Astrocyte of the cerebellum (primary cell): ENCODE measurements at regions not wholly inside any gene's neighbourhood (a gene's known extent, or its start where the extent isn't known, plus 50 kb on each side); places are given as distances from the start of the nearest gene placed in this dataset.

Experiments
- DNase-seq: peaks from one replicate; pipeline ENCODE4 v3.0.0-alpha.2; 2011; ENCODE audit warnings: low read depth
- H3K4me3 ChIP-seq: 2 replicates; pipeline ENCODE4 v1.5.1; 2011; ENCODE audit warnings: mild to moderate bottlenecking, low read depth, low read length, moderate library complexity
- CTCF ChIP-seq: IDR thresholded peaks from 2 replicates; pipeline ENCODE4 v1.5.1; 2012; ENCODE audit warnings: low read length, low read depth, moderate library complexity, mild to moderate bottlenecking; ENCODE audit errors: missing control alignments
- in situ Hi-C: cut with HindIII; loops from 2 replicates; pipeline ENCODE4 v1.10.0; 2017; ENCODE audit warnings: low sequenced_read_pairs

DNA sequence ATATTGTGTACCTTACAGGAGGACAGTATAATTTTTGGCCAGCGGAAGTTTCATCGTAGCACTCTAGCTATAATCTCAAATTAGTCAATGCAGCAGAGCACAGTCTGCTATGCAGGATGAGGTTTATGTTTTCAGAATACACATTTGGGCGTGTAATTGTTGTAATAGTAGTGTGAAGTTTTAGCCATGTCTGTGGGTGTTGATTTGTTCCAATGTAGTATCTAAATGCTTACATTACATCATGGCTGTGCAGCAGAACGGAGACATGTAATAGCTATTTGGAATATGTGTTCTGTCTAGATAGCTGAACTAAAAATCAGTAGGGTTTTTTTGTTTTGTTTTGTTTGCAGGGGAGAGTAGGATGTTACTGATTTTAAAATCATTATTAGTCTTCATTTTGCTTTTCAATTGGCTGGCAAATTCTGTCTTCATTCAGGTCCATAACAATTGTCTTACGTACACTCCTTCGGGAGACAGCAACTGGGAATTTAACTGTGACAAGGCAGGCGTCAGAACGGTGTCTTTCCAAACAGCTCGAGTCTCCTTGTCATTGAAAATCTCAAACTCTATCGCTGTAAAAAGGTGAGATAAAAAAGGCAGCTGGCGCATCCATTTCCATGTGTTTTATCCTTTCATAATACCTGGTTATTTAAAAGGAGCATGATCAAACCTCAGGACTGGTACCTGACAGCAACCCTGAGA is 65.1 kb upstream of the CDH4 start:
- TF ChIP-seq CTCF = no peak
- no peak overlapping the region for H3K4me3 ChIP-seq
- DNase-seq = no peak
- in situ Hi-C loops = no loop called here

- H3K4me3 ChIP-seq = no peak overlapping the region
- DNase-seq = no peak
- in situ Hi-C loops = no loop called here
- no peak for TF ChIP-seq CTCF
Measured at GRCh38 chr20:61189534-61189933, 62.5 kb upstream of the CDH4 start.

DNA sequence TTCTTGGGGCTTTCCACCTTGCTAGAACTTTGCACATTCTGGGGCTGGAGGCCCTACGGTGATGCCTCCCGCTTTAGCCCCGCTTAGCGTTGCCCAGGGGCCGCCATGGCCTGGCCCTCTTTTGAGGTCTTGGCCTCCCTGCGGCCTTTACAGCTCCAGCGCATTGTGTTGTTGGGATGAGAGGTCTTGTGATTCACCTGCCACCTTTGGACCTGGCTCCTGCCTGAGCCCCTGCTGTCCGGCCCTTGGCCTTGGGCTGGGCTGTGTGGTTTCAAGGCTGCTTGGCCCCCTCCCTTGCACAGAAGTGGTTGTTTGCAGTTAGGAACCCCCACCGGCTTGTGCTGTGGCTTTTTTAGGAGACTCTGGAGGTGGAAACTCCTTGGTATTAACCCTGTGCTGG is 61.0 kb upstream of the CDH4 start:
- no peak overlapping the region for H3K4me3 ChIP-seq
- in situ Hi-C loops = no loop called here
- no peak for TF ChIP-seq CTCF
- DNase-seq = no peak

- in situ Hi-C loops = no loop called here
- no peak for DNase-seq
- no peak overlapping the region for H3K4me3 ChIP-seq
- TF ChIP-seq CTCF = no peak
Measured at GRCh38 chr20:61192337-61192950, 59.6 kb upstream of the CDH4 start.

- no peak for TF ChIP-seq CTCF
- in situ Hi-C loops = no loop called here
Measured at GRCh38 chr20:61193164-61193563, 58.9 kb upstream of the CDH4 start.

More at GRCh38 chr20:61193164-61193563, 58.9 kb upstream of the CDH4 start:
- no peak for DNase-seq
- H3K4me3 ChIP-seq = no peak overlapping the region
